NT2/D1 (cell line): ENCODE measurements at regions not wholly inside any gene's neighbourhood (a gene's known extent, or its start where the extent isn't known, plus 50 kb on each side); places are given as distances from the start of the nearest gene placed in this dataset.

Experiments used
- SUZ12 ChIP-seq: IDR thresholded peaks from 2 replicates; pipeline ENCODE4 v1.6.1; 2011; ENCODE audit not compliant: insufficient read length, insufficient read depth; ENCODE audit errors: extremely low read depth
- YY1 ChIP-seq: IDR thresholded peaks from 2 replicates; pipeline ENCODE4 v1.6.1; 2011; ENCODE audit not compliant: insufficient read length, insufficient read depth
- ZNF274 ChIP-seq: IDR thresholded peaks from 2 replicates; pipeline ENCODE4 v1.6.1; 2011; ENCODE audit warnings: mild to moderate bottlenecking, low read depth, low read length

DNA sequence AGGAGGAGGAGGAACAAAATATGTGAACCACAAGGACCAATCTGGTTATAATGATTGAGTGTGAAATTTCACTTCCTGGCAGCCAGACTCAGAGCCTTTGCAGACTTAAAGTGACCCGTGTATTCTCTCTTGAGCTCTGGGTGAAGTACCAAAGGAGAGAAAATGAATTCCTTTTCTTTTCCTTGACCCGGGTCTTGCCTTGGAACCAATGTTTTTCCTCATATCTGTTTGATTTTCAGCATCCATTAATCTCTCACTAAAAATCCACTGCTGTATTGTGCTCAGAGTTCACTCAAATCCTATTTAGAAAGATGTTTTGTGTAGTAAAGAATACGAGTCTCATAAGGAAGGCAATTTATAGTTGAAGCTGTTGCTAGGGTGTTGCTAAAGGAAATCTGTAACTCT lies 78.3 kb upstream of the C1QTNF7 start:
- TF ChIP-seq YY1: no peak
- TF ChIP-seq SUZ12: no peak
- no peak for TF ChIP-seq ZNF274
